T-helper 1 cell (primary cell): ENCODE measurements at regions not wholly inside any gene's neighbourhood (a gene's known extent, or its start where the extent isn't known, plus 50 kb on each side); places are given as distances from the start of the nearest gene placed in this dataset.

Source experiments
- DNase-seq, 5 donors: peaks; one replicate each; pipeline ENCODE4 v3.0.0-alpha.2; 2012 to 2020

- DNase-seq, result no peak
Measured at GRCh38 chr12:124517260-124518050, 50.0 kb downstream of the NCOR2 start.

- DNase-seq, result no peak
Measured at GRCh38 chr12:124516850-124517249, 50.6 kb downstream of the NCOR2 start.

- DNase-seq, result no peak
Measured at GRCh38 chr12:124515981-124516380, 51.4 kb downstream of the NCOR2 start.

DNA sequence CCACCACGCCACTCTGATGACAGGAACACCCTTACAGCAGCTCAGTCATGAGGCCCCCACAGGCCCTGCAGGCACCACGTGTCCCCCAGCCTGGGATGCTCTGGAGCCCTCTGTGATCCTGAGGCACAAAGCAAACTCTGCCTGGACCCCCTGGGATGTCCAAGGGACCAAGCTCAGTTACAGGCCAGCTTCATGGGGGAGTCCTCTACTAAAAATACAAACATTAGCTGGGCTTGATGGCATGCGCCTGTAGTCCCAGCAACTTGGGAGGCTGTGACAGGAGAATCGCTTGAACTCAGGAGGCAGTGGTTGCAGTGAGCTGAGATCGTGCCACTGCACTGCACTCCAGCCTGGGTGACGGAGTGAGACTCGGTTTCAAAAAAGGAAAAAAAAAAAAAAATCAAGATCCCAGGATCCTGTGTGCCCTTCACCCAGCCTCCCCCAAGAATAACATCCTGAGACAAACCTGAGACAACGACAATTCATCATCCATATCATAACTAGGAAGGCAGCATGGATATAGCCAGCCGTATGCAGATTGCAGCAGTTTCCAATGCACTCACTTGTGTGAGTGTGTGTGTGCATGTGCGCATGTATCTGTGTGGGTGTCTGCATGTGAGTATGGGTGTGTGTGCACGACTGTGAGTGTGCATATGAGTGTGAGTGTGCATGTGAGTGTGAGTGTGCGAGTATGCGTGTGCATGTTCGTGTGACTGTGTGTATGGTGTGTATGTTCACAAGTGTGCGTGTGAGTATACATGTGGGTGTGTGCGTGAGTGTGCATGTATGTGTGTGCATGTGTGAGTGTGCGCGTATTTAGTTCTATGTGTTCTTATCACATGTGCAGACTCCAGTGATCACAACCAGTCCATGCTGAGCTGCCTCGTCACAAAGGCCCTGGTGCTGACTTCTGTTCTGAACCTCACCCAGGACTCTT lies 52.1 kb downstream of the NCOR2 start:
- no peak for DNase-seq

DNA sequence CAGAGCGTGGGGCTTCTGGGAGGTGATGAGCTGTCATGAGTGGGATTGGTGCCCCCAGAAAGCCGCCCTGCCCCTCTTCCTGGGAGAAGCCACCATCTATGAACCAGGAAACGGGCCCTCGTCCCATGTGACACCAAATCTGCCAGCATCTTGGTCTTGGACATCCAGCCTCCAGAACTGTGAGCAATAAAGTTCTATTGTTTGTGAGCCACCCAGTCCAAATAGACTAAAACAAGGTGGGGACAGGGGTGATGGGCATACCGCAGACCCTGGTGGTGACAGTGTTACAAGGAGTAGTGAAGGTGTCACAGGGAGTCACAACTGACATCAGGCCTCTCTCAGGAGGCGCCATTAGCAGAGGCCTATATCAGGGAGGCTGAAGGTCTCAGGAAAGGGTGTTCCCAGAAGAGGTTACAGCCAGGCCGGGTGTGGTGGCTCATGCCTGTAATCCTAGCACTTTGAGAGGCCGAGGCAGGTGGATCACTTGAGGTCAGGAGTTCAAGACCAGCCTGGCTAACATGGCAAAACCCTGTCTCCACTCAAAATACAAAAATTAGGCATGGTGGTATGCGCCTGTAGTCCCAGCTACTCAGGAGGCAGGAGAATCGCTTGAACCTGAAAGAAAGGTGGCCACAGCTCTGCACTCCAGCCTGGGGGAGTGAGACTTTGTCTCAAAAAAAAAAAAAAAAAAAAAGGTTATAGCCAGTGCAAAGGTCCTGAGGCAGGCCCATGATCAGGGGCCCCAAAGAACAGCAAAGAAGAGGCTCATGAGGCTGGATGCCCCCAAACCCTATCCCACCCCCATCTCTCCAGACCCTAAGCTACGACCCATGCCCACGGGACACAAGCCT lies 53.0 kb downstream of the NCOR2 start:
- DNase-seq, result no peak

DNA sequence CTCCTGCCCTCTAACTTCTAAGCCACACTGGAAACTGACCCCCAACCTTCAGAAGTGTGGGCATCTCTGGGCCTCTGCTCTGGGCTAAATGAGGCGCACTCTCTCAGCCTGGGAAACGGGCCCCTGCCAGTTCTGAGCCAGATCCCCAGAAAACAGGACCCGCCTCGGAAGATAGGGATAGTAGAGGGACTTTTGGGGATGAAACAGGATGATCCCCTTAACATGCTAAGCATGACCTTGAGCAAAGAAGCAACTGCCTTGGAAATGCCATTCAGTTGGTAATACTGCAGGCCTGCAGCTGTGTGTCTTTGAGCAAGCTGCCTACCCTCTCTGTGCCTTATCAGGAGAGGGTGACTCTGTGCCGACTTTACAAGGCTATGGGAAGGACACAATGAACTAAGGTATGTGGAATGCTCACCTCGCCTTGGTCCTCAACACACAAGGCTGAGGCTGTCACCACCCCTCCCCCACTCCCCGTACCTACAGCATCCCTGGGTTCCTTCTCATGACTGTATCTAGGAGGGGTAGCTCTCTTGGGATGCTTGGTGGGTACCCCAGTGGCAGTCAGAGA lies 54.0 kb downstream of the NCOR2 start:
- DNase-seq, result no peak

DNA sequence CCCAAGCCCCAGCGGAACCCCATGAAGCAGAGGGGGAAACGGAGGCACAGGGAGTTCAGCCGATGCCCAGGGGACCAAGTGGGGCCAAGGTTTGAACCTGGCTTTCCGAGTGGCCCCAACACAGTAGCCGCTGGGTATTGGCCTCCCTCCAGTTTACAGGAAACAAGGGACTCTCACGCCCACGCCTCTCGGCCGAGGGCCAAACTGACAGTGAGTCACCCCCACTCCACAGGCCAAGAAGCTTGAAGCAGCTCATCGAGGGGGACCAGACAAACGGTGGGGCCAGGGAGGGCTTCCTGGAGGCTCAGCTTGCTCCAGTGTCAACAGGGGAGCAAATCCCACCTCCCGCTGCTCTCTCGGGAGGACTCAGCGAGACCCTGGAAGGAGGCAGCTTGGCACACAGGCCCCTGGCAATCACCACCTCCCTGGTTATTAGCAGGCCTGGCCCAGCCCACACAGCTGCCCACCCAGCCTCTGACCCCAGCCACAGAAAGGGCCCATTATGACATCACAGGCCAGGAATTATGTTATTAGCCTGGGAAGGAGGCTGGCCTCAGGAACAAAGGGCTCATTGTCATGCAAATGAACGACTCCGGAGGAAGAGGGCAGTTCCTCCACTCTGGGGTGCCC lies 54.6 kb downstream of the NCOR2 start:
- no peak for DNase-seq

- DNase-seq, result no peak
Measured at GRCh38 chr12:124511259-124511985, 56.0 kb downstream of the NCOR2 start.

DNA sequence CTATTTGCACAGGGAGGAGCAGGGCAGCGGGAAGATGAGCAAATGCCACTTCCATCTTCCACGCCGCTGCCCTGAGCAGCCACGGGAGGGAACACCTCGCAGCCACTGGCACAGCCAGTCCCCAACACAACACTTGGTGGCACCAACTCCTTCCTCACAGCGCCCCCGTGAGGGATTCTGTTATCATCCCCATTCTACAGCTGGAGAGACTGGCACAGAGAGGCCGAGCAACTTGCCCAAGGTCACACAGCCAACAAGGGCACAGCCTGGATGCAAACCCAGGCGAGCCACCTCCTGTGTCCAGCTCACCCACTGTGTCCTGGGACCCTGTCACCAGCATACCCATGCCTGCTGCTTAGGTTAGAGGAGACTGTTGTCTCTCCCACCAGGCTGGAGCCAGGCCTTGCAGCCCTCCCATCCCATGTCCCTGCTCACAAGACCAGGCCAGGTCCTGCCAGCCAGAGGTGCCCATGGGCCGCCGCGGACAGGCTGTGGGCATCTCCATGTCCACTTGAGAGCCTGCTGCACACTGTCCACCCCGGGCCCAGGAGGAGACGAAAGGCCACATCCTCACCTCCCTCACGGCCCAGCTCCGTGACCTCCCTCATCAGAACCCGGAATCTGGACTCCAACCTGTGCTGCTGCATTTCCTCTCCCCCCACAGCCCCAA lies 57.0 kb downstream of the NCOR2 start:
- DNase-seq, result no peak

DNA sequence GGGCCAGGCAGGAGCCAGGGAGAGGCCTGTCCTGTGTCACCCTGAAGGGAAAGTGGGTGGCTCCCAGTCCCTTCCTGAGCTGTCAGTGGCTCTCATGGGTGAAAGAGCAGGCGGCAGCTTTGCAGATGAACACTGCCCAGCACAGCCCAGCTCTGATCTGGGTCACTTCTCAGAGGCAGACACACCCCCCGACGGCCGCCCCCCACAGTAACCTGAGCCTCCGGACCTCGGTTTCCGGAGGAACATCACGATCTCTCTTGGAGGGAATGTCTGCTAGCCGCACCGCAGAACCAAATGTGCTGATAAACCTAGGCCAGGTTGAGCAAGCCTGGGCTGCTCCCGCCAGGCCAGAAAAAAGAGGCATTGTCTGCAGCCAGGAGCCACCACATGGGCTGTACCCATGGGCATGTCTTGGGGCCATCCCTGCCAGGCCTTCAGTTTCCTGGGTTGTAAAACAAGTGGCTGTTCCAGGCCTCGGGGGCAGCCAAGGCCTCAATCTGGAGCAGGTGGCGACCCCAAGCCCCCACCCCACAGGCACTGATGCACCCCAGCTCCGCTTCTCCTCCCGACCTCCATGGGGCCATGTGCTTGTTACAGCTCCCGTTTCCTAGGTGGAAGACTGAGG lies 57.6 kb downstream of the NCOR2 start:
- DNase-seq, result no peak

GRCh38 chr12:124509300-124509675 lies 58.1 kb downstream of the NCOR2 start:
- DNase-seq, result no peak

DNA sequence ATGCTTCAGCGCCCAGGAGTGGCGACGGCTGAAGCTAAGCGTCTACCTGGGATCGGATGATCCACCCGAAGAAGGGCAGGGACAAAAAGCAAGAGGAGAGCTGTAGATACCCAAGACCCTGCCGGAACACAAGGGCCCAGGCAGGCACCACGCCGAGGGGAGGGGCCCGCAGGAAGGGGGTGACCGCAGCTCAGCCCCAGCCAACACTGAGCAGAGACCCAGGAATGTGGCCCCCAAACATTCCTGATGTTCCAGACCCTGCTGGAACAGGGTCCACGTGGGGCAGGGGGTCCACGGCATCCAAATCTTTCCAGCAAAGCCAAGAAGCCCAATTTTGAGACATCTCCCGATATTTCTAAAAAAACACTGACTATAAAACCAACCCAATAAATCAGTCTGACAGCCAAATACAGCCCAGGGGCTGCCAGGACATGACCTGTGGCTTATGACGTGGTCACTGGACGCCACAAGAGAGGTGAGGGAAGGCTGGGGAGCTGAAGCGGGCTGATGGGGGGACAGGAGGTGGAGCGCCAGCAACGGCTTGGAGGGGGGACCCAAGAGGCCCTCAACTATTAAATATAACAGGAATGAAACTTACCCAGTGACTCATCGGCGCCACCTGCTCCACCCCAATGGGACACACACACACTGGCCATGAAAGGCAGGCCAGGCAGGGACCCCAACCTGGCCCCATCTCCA lies 58.9 kb downstream of the NCOR2 start:
- no peak for DNase-seq

DNA sequence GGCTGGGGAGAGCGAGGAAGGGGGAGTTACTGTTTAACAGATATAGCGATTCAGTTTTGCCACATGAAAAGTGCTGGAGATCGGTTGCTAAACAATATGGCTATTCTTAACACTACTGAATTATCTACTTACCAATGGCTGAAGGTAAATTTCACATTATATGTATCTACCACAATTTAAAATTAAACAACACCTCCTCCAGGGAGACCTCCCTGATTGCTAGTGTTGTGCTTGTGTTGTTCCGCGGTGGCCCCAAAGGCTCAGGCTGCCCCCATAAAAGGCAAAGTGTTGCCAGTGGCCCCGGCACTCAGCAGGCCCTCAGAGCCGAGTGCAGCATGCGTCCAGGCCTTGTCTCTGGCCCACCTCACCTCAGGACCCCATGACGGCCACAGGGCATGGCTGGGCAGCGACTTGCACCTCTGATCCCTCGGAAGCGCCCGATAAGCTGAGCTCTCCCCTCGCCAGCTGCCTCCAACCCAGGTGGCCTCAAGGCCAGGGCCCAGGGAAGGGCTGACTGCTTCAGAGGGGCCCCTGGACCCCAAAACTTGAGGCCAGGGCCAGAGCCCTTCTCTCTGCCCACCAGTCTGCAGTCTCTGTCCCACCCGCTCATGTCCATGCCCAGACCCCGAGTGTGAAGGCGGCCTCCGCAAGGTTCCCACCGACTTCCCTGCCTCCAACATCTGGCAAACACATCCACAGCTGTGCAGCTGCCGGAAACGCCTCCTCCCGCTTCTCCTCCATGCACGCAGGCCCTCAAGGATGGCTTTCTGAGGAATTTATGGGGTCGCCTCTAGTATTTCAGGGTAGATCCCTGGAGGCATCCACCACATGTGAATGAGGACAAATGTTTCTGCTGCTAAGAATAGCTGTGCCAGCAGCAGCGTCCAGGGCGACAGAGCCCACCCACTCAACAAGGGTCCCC lies 60.0 kb downstream of the NCOR2 start:
- DNase-seq, result no peak

GRCh38 chr12:124506832-124507153 lies 60.6 kb downstream of the NCOR2 start:
- DNase-seq, result no peak

GRCh38 chr12:124506145-124506831 lies 61.1 kb downstream of the NCOR2 start:
- no peak for DNase-seq

GRCh38 chr12:124505001-124505818 lies 62.2 kb downstream of the NCOR2 start:
- no peak for DNase-seq
